ENCODE measurements at regions not wholly inside any gene's neighbourhood (a gene's known extent, or its start where the extent isn't known, plus 50 kb on each side); places are given as distances from the start of the nearest gene placed in this dataset.

GRCh38 chr9:2264081-2264480 lies 248.9 kb downstream of the SMARCA2 start:
- no peak for TF ChIP-seq ETV6 (CRISPR knock-in tag; conservative IDR thresholded peaks at IDR 0.05)
- TF ChIP-seq CBX2 (IDR thresholded peaks at IDR 0.05; ENCODE audit: low read depth, low read length): no peak
- TF ChIP-seq CBX2 (CRISPR knock-in tag; IDR thresholded peaks at IDR 0.05; ENCODE audit: low read depth): no peak
- TF ChIP-seq FOXA1 (IDR thresholded peaks at IDR 0.05): no peak
- TF ChIP-seq FOXA1 (CRISPR knock-in tag; IDR thresholded peaks at IDR 0.05): no peak
- TF ChIP-seq MAX (IDR thresholded peaks at IDR 0.05): no peak

All from HepG2 (cell line).